ENCODE measurements at regions not wholly inside any gene's neighbourhood (a gene's known extent, or its start where the extent isn't known, plus 50 kb on each side); places are given as distances from the start of the nearest gene placed in this dataset.

GRCh38 chr22:27533105-27533745 is 268.3 kb downstream of the MN1 start:
- DNase-seq = no peak

DNA sequence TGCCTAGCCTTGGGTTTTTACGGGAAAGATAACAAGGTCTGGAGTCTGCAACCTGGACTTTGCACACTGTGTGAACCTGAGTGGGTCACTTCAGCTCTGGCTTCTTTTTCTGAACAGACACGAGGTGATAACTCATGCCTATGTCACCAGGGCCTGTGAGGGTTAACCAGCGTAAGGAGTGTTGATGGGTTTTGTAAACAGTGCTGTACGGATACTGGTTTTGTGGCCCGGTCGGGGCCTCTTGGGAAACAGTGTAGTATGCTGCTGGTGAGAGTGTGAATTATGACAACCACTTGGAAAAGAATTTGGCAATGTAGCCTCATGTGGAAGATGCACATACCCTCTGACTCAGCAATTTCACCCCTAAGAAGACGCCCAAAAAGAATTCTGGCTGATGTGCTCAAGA is 266.8 kb downstream of the MN1 start:
- DNase-seq = no peak

GRCh38 chr22:27535452-27535851 is 266.1 kb downstream of the MN1 start:
- DNase-seq = no peak

- DNase-seq = no peak
Measured at GRCh38 chr22:27537501-27537900, 264.1 kb downstream of the MN1 start.

DNA sequence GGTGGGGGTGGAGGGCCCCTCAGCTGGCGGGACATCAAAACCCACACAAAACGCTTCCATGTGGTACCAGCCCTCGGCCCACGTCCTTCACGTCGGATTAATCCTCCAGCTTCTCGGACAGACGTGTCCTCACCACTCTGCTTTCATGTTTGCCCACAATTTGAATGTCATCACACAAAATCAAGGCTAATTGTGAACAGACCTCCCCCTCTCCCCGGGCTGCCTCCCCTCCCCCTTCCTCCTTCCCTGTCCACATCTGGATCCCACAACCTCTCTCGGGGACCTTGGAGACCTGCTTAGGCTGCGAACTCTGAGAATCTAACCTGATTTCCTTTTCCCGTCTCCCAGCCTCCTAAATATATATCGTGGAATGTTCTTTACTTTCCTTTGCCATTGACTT is 262.9 kb downstream of the MN1 start:
- no peak for DNase-seq

DNA sequence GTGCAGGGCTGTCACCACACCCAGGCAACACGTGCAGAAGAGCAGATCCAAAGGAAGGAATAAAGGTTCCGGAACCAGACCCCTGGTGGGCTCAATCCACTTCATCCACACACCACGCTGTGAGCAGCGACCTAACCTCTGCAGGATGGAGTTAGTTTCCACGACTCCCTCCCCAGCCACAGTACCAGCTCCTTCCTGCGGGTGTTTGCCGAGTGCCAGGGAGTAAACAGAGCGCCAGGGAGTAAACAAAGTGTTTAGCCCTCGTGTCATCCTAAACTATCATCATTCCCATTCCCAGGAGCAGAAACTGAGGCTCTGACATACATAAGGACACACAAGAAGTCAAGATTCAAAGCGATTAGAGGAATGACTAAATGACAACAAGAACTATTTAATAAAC is 261.3 kb downstream of the MN1 start:
- DNase-seq = no peak

DNA sequence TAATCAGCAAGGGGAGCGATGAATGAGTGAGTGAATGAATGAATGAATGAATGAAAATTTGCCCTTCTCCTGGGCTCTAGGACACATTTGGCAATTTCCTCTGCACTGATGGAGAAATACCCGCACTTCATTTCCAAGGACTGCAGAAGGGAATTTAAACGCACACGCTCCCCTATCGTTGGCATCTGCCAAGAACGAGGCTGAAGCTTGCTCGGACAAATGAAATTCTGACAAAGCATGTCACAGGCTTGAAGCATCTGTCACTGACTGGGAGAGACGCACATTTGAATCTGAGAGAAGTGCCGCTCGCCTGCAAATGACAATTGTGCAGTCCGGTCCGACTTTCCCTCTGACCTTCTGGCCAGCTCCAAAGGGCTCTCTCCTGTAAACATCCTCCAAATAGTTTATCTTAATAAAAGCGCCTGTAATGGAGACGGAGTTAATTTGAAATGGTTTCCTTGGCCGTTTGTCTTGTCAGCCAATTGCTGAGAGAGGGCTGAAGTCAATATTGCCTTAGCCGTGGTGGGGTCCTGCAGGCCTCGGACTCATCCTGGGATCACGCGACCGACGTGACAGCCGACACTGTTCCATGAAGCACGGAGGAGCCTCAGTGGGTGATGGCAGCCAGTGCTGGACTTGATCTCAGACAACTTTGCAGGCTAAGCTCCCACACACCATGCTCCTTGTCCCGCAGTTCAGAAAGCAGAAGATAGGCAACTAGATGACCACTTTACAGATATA is 260.7 kb downstream of the MN1 start:
- DNase-seq = no peak

GRCh38 chr22:27541836-27542235 is 259.7 kb downstream of the MN1 start:
- DNase-seq = no peak

GRCh38 chr22:27542602-27543001 is 259.0 kb downstream of the MN1 start:
- no peak for DNase-seq

- DNase-seq = no peak
Measured at GRCh38 chr22:27543460-27543859, 258.1 kb downstream of the MN1 start.

DNA sequence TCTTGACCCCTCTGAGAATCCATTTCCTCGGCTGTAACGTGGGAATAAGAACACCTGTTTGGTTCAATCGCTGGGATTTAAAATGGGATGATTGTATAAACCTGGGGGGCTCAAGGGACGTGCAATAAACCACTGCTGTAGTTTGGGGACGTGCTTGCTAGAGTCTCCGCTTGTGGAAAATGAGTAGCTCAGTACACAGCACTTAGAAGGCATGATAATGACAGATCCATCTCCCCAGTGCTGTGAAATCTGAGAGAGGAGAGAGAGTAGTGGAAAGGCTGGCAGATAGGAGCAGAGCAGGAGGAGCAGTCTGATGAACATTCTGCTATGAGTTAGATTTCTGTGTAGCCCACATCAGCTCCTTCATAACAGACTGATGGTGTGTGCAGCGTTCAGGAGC is 256.5 kb downstream of the MN1 start:
- DNase-seq = no peak

- no peak for DNase-seq
Measured at GRCh38 chr22:27546157-27546935, 255.2 kb downstream of the MN1 start.

DNA sequence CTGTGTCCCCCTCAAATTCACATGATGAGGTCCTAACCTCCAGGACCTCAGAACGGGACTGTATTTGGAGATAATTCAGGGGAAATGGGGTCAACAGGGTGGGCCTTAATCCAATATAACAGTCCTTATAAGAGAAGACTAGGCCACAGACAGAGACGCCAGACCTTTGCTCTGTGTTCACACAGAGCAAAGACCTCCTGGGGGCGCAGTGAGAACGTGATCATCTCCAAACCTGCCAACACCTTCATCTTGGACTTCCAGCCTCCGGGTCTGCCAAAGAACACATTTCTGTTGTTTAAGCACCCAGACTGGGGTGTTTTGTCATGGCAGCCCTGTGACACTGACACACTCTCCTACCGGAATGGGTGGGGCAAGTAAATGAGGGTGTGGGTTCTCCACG is 250.2 kb downstream of the MN1 start:
- DNase-seq = no peak

- no peak for DNase-seq
Measured at GRCh38 chr22:27552176-27552575, 249.4 kb downstream of the MN1 start.

GRCh38 chr22:27552863-27553262 is 248.7 kb downstream of the MN1 start:
- DNase-seq = no peak

DNA sequence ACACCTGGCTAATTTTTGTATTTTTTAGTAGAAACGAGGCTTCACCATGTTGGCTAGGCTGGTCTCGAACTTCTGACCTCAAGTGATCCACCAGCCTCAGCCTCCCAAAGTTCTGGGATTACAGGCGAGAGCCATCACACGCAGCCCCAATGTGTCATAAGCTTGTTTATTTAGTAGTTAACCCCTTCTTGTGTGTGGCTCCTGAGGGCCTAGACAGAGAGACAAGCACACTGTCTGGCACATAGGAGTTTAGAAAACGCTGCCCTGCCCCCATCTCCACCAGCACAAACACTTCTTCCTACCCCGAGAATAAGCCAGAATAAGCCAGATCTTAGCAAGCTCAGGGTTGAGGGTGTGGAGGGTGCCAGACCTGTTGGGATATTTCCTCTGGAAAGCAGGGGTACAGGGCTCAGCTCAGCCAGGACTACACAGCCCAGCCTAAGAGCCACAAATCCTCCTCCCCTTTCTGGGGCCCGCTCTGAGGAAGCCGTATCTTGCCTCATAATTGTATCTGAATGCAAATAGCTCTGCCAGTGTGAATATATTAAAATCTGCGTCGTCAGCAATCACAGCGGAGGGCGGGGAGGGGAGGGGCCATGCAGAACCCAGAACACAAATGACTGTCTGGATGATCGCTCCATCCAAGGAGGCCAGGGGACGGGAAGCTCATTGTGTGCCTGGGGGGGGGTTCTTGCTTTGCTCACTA is 247.3 kb downstream of the MN1 start:
- DNase-seq = no peak

- DNase-seq = no peak
Measured at GRCh38 chr22:27554841-27555456, 246.6 kb downstream of the MN1 start.

DNA sequence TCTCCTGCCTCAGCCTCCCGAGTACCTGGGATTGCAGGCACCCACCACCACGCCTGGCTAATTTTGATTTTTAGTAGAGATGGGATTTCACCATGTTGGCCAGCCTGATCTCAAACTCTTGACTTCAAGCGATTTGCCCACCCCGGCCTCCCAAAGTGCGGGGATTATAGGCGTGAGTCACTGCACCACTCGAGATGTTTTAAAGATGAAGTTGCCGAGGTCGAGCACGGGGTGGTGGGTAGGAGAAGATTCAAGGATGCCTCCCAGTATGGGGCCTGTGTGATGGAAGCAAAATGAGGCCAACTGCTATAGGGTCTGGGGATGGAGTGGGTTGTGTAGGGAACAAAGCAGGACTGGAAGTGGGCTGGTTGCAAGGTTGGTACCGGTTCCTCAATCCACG is 245.2 kb downstream of the MN1 start:
- no peak for DNase-seq

DNA sequence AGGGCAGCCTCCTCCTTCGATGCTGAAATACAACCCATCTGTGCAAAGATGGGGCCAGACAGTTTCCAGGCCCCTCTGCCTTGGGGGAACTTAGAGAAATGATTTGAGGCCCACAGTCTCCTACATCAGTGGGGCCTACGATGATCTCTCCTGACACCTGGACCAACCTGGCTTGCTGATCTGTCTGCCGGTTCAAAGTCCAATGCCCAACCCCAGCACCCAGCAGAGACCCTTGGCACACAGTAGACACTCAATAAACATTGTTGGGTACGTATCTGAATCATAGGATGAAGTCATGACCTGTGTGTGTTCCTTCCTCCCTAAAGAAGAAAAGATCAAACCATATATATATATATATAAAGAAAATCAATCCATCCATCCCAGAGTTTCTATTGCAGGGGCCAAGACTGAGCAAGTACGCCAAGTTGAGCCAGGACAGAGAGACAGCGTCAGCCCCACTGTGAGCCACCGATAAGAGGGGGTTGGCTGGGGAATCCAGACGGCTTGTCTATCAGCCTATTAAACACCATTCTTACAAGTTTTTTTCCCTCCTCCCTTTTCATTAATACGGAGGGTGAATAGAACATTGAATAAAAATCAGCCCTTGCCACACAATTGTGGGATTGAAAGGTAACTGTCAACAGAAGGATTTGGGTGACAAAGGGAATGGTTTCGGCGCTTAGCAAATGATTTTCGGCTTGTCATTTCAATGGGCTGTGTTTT is 244.1 kb downstream of the MN1 start:
- DNase-seq = no peak

DNA sequence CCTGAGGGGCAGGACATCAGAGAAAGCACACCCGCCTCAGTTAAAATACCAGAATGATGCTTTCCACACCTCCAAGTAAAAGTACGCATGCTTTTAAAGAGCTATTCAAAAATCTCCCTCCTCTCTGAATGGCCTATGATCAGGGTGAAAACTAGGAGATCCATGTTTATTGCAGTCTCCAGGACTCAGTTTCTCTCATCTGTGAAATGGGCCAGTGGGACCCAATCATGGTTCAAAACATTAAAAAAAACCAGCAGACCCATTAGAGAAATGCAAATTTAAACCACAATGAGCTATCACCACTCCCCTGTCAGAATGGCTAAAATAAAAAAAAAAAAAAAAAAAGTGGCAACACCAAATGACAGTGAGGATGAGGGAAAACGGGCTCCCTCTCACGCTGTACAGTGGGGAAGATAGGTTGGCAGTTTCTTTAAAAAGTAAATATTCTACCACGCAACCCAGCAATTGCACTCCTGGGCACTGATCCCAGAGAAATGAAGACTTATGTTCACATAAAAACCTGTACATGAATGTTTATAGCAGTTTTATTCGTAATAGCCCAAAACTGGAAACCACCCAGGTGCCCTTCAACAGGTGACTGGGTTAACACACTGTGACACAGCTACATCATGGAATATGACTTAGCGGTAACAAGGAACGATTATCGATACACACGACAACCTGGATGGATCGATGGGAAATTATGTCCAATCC is 242.7 kb downstream of the MN1 start:
- no peak for DNase-seq

- DNase-seq = no peak
Measured at GRCh38 chr22:27560781-27561180, 240.8 kb downstream of the MN1 start.

All from activated CD4-positive, alpha-beta T cell treated with anti-CD3 and anti-CD28 coated beads for 4 hours (primary cell).